Vagina (tissue), 2 donors: ENCODE measurements at regions not wholly inside any gene's neighbourhood (a gene's known extent, or its start where the extent isn't known, plus 50 kb on each side); places are given as distances from the start of the nearest gene placed in this dataset.

Experiments used
- POLR2A ChIP-seq, 2 donors: fragments of 450-650 bp; IDR thresholded peaks; one replicate each; pipeline ENCODE4 v1.6.1; 2017; ENCODE audit warnings: antibody characterized with exemption in 2 of 2, mild to moderate bottlenecking in 2 of 2, moderate library complexity in 2 of 2
- POLR2AphosphoS5 ChIP-seq, 2 donors: sonication (generic); formaldehyde crosslinking; IDR thresholded peaks; one replicate each; pipeline ENCODE4 v1.9.0; 2017; ENCODE audit warnings: antibody characterized with exemption in 2 of 2, mild to moderate bottlenecking in 2 of 2, low read depth in 1 of 2; ENCODE audit not compliant: insufficient read depth in 1 of 2
- TF ChIP-seq, protein P1 (sequence below), 3 experiments: fragments of 450-650 bp in 2 of 3; fragments of 200-600 bp in 1 of 3; sonication (generic) in 1 of 3; IDR thresholded peaks; one replicate each; pipeline ENCODE4 v1.5.1; 2017 to 2019; ENCODE audit warnings: antibody characterized with exemption in 3 of 3, mild to moderate bottlenecking in 2 of 3, moderate library complexity in 2 of 3

DNA sequence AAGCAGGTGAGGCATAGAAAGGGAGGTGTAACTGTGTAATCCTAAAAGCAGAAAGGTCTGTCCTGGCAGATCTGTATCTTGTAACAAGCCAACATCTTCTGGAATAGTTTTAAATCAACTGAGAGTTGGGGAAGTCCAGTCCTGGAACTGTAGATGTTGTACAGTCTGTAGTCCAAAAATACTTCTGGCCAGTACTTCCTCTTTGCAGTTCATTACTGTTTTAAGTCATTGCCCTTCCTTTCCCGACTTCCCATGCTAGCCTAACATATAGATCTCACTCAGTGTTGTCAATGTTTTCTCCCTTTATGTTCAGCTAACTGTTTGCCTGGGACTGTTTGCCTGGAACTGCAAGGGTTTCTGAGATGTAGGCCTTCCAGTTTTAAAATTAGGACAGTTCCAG, 168.5 kb upstream of the ISL1 start:
- TF ChIP-seq, protein P1, sequence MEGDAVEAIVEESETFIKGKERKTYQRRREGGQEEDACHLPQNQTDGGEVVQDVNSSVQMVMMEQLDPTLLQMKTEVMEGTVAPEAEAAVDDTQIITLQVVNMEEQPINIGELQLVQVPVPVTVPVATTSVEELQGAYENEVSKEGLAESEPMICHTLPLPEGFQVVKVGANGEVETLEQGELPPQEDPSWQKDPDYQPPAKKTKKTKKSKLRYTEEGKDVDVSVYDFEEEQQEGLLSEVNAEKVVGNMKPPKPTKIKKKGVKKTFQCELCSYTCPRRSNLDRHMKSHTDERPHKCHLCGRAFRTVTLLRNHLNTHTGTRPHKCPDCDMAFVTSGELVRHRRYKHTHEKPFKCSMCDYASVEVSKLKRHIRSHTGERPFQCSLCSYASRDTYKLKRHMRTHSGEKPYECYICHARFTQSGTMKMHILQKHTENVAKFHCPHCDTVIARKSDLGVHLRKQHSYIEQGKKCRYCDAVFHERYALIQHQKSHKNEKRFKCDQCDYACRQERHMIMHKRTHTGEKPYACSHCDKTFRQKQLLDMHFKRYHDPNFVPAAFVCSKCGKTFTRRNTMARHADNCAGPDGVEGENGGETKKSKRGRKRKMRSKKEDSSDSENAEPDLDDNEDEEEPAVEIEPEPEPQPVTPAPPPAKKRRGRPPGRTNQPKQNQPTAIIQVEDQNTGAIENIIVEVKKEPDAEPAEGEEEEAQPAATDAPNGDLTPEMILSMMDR (IDR thresholded peaks at IDR 0.05), result no peak
- TF ChIP-seq POLR2A (IDR thresholded peaks at IDR 0.05), result no peak
- no peak for TF ChIP-seq POLR2AphosphoS5 (IDR thresholded peaks at IDR 0.05; ENCODE audit: insufficient read depth in 1 of 2, low read depth in 1 of 2)
